CD4-positive, alpha-beta T cell treated with Interleukin-4 for 1 hour (primary cell): ENCODE measurements at regions not wholly inside any gene's neighbourhood (a gene's known extent, or its start where the extent isn't known, plus 50 kb on each side); places are given as distances from the start of the nearest gene placed in this dataset.

Source experiments
- DNase-seq, 2 donors: peaks; one replicate each; pipeline ENCODE4 v3.0.0-alpha.2; 2020 to 2022

GRCh38 chr6:44011350-44011920 is 115.8 kb downstream of the MRPL14 start:
- no peak for DNase-seq

GRCh38 chr6:44010411-44011349 is 116.6 kb downstream of the MRPL14 start:
- no peak for DNase-seq

- no peak for DNase-seq
These were observed 117.6 kb downstream of the MRPL14 start for GRCh38 chr6:44009425-44010321.

- no peak for DNase-seq
These were observed 118.4 kb downstream of the MRPL14 start for GRCh38 chr6:44008821-44009370.

GRCh38 chr6:44007818-44008621 is 119.2 kb downstream of the MRPL14 start:
- no peak for DNase-seq

GRCh38 chr6:44006872-44007303 is 120.4 kb downstream of the MRPL14 start:
- DNase-seq = no peak

- DNase-seq = no peak
These were observed 121.0 kb downstream of the MRPL14 start for GRCh38 chr6:44006123-44006871.

GRCh38 chr6:44005507-44005903 is 121.7 kb downstream of the MRPL14 start:
- DNase-seq = no peak

- no peak for DNase-seq
These were observed 122.4 kb downstream of the MRPL14 start for GRCh38 chr6:44004625-44005506.

GRCh38 chr6:44004136-44004535 is 123.1 kb downstream of the MRPL14 start:
- no peak for DNase-seq

GRCh38 chr6:44003345-44004061 is 123.7 kb downstream of the MRPL14 start:
- peak in 1 of 2 donors; percentile 10 for DNase-seq

GRCh38 chr6:44002593-44003344 is 124.5 kb downstream of the MRPL14 start:
- peak; percentile 39 to 50 for DNase-seq

- DNase-seq = no peak
These were observed 125.1 kb downstream of the MRPL14 start for GRCh38 chr6:44002067-44002592.

- DNase-seq = no peak
These were observed 125.8 kb downstream of the MRPL14 start for GRCh38 chr6:44001318-44002066.

GRCh38 chr6:44000164-44000842 is 126.9 kb downstream of the MRPL14 start:
- DNase-seq = peak; percentile 18 to 64

GRCh38 chr6:43999628-44000027 is 127.6 kb downstream of the MRPL14 start:
- DNase-seq = no peak
